GM23248 (cell line): ENCODE measurements at regions not wholly inside any gene's neighbourhood (a gene's known extent, or its start where the extent isn't known, plus 50 kb on each side); places are given as distances from the start of the nearest gene placed in this dataset.

Experiments used
- DNase-seq: peaks from one replicate; pipeline ENCODE4 v3.0.0-alpha.2; 2015
- H2AFZ ChIP-seq: fragments of 200-600 bp; sonication (generic); 2 replicates; pipeline ENCODE4 v1.6.1; 2016; ENCODE audit warnings: antibody characterized with exemption
- H3F3A ChIP-seq: fragments of 200-600 bp; sonication (generic); 2 replicates; pipeline ENCODE4 v1.6.1; 2016; ENCODE audit warnings: mild to moderate bottlenecking, antibody characterized with exemption, mixed run types; ENCODE audit not compliant: insufficient read depth
- H3K27ac ChIP-seq: fragments of 200-600 bp; sonication (generic); 2 replicates; pipeline ENCODE4 v1.5.1; 2016; ENCODE audit warnings: mild to moderate bottlenecking
- H3K27me3 ChIP-seq: fragments of 200-600 bp; sonication (generic); replicated peaks from 2 replicates; pipeline ENCODE4 v1.6.1; 2016; ENCODE audit warnings: mild to moderate bottlenecking; ENCODE audit not compliant: insufficient read depth
- H3K36me3 ChIP-seq: fragments of 200-600 bp; sonication (generic); 2 replicates; pipeline ENCODE4 v1.6.1; 2016; ENCODE audit warnings: low read depth, mild to moderate bottlenecking
- H3K4me1 ChIP-seq: fragments of 200-600 bp; sonication (generic); 2 replicates; pipeline ENCODE4 v1.6.1; 2016; ENCODE audit warnings: mild to moderate bottlenecking; ENCODE audit not compliant: insufficient read depth
- H3K4me2 ChIP-seq: fragments of 200-600 bp; sonication (generic); one replicate; pipeline ENCODE4 v1.6.1; 2016; ENCODE audit warnings: mild to moderate bottlenecking; ENCODE audit not compliant: unreplicated experiment
- H3K4me3 ChIP-seq: fragments of 200-600 bp; sonication (generic); 2 replicates; pipeline ENCODE4 v1.5.1; 2016; ENCODE audit warnings: mild to moderate bottlenecking
- H3K79me2 ChIP-seq: fragments of 200-600 bp; sonication (generic); 2 replicates; pipeline ENCODE4 v1.6.1; 2016; ENCODE audit warnings: mild to moderate bottlenecking; ENCODE audit not compliant: insufficient read depth
- H3K9ac ChIP-seq: fragments of 200-600 bp; sonication (generic); 2 replicates; pipeline ENCODE4 v1.6.1; 2016; ENCODE audit warnings: mild to moderate bottlenecking
- H3K9me2 ChIP-seq: fragments of 200-600 bp; sonication (generic); 2 replicates; pipeline ENCODE4 v1.6.1; 2016; ENCODE audit warnings: mixed run types, mild to moderate bottlenecking, moderate library complexity; ENCODE audit not compliant: insufficient read depth
- H3K9me3 ChIP-seq: fragments of 200-600 bp; sonication (generic); one replicate; pipeline ENCODE4 v1.6.1; 2017; ENCODE audit warnings: low read depth
- H4K20me1 ChIP-seq: fragments of 200-600 bp; sonication (generic); 2 replicates; pipeline ENCODE4 v1.6.0; 2016; ENCODE audit not compliant: insufficient read depth
- EZH2 ChIP-seq: fragments of 200-600 bp; sonication (generic); IDR thresholded peaks from 2 replicates; pipeline ENCODE4 v1.6.1; 2018; ENCODE audit warnings: antibody characterized with exemption, mild to moderate bottlenecking; ENCODE audit not compliant: insufficient read depth, poor library complexity, severe bottlenecking
- EZH2phosphoT487 ChIP-seq: fragments of 200-600 bp; sonication (generic); IDR thresholded peaks from 2 replicates; pipeline ENCODE4 v1.6.1; 2018; ENCODE audit warnings: antibody characterized with exemption, moderate library complexity, mild to moderate bottlenecking, low read depth; ENCODE audit not compliant: insufficient read depth
- WGBS, 2 experiments: methylation state at CpG; one replicate each; pipeline ENCODE4 v1.1.6; 2015 to 2017; ENCODE audit warnings: low lambda C conversion rate in 2 of 2, low coverage in 1 of 2; ENCODE audit errors: missing lambda C conversion rate in 2 of 2; 5-methylcytosine and 5-hydroxymethylcytosine counted together
- in situ Hi-C: fragments of 300-500 bp; cut with MboI; formaldehyde crosslinking; loops from 2 replicates; pipeline ENCODE4 v1.15.0; 2020

DNA sequence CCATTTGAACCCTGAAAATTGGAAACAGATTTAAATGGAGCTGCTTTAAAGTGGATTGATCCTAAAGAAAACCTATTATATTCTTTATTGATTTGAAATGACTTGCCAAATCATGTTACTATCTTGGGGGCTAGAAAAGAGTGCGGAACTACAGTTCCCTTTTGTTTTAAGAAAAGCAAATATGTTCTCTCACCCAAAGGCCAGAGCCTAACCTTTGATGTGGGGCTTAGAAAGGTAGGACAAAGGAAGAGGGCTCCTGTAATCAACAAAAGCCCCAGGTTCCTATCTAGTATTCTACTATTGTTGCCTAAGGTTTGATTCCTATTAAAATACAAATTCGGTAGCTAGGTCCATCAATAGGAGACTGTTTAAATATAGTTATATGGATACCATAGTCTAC is 100.8 kb upstream of the BEND6 start:
- Histone ChIP-seq H3K4me3 (no peak overlapping the region), H3K9me3 (no peaks in the 10 kb centered on the region), H3K4me2 (no peak overlapping the region), H3K36me3 (no peaks in the 10 kb centered on the region), H2AFZ (no peak overlapping the region), H3K9me2 (no peaks in the 10 kb centered on the region), H3K79me2 (peaks cover 96% of the 10 kb centered on the region), H3K9ac (no peak overlapping the region), H3K27me3 (no peaks in the 10 kb centered on the region), H3K27ac (no peak overlapping the region), H4K20me1 (no peaks in the 10 kb centered on the region), H3K4me1 (peaks cover 29% of the 10 kb centered on the region), H3F3A (peaks cover 40% of the 10 kb centered on the region)
- 99 to 100% methylated on average over 2 of the region's 2 CpGs for WGBS, 2 experiments
- no peak for DNase-seq
- TF ChIP-seq EZH2 (no peak), EZH2phosphoT487 (no peak)
- in situ Hi-C loops = no loop called here

DNA sequence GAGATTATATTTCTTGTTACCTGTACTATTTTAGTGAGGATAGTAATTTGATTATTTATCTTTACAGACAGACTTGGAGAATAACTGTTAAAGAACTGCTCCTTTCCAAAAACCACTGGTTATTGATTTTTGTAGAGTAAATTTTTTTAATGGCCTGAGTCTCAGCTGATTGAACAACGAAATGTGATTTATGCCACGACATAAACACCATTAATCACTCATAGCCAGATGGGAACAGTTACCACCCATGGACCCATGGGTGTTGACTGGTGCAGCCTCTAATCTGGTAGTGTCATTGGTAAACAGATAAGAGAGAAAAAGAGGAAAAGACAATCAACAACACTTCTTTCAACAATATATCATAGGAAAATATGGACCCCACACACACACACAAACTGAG is 101.4 kb upstream of the BEND6 start:
- H4K20me1 ChIP-seq = no peaks in the 10 kb centered on the region
- no peaks in the 10 kb centered on the region for H3K36me3 ChIP-seq
- no peak overlapping the region for H3K4me3 ChIP-seq
- TF ChIP-seq EZH2phosphoT487 (no peak), EZH2 (no peak)
- no peak overlapping the region for H3K27ac ChIP-seq
- peaks cover 40% of the 10 kb centered on the region for H3F3A ChIP-seq
- WGBS, 2 experiments = 58 to 64% methylated on average over 2 of the region's 2 CpGs
- no peaks in the 10 kb centered on the region for H3K27me3 ChIP-seq
- H2AFZ ChIP-seq = no peak overlapping the region
- H3K9ac ChIP-seq = no peak overlapping the region
- DNase-seq = no peak
- no peak overlapping the region for H3K4me2 ChIP-seq
- peaks cover 96% of the 10 kb centered on the region for H3K79me2 ChIP-seq
- peaks cover 34% of the 10 kb centered on the region for H3K4me1 ChIP-seq
- no peaks in the 10 kb centered on the region for H3K9me2 ChIP-seq
- H3K9me3 ChIP-seq = no peaks in the 10 kb centered on the region
- in situ Hi-C loops = no loop called here

DNA sequence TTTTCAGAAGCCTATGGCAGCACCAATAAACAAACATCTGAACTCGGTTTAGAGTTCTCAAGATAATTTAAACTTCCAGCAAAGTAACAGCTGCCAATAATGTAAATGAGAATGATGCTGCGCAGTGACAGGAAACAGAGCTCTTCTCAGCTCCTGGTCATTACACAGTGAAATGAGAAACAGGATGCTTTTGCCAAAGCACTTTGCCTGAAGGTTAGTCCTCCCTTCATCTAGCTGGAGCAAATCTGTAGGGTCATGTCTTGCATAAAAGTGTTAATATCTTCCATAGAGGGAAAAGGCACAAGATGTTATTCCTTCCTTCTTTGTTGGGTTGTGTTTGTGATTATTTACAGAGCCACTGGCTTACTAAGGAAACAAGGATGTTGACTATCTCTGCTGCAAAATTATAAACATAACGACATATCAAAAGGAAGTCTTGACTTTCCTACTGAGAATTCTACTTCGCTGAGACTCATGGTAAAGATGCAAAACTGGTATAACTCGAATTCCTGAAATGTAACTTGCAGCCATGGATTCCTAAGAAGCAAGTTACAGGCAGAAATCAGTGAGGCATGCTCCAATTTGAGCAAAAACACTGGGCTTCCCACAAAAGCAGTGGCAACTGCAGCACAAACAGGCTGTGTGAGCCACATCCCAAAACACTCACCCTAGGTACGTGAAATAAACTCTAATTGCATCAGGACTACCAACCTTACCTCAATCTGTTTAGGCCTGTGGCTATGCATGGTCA is 102.5 kb upstream of the BEND6 start:
- H3K4me2 ChIP-seq = peak overlapping the region; percentile 93
- 58 to 62% methylated on average over 6 of the region's 6 CpGs for WGBS, 2 experiments
- peak overlapping the region; percentile 70 for H2AFZ ChIP-seq

DNA sequence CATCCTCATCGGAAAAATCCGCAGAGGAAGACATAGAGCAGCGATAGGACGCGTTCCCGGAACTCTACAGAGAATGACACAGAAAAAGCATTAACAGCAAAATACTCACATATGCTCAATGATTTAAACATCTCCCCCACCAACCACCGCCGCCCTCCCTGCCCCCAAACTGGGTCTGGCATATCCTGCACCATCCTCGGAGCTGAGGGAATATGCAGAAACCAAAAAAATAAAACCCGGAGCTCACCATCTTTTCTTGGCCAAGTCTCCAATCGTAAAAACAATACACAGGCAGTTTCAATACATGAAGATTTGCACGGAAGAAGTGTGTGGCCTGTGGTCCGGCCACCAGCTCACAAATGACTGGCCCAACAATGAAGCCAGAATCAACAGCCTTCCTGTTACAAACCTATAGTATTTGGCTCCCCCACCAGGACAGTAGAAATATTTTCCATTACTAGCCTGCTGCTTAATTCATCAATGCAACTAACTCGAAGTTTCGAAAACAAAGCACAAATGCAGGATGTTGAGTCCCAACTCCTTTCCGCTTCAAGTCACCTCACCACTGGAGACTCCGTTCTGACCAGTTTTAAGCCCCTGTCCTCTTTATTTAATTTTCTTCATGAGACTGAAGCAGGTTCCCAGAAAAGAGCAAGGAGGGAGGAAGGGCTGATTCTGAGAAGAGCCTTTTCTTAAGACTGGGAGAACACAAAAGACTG is 103.2 kb upstream of the BEND6 start:
- Histone ChIP-seq H3K9ac (peak overlapping the region; percentile 82), H2AFZ (peak overlapping the region; percentile 70), H3K4me2 (peak overlapping the region; percentile 93), H3F3A (peaks cover 40% of the 10 kb centered on the region), H3K27ac (peak overlapping the region; percentile 86), H3K36me3 (no peaks in the 10 kb centered on the region), H3K27me3 (no peaks in the 10 kb centered on the region), H3K79me2 (peaks cover 96% of the 10 kb centered on the region), H4K20me1 (no peaks in the 10 kb centered on the region), H3K9me3 (no peaks in the 10 kb centered on the region), H3K9me2 (no peaks in the 10 kb centered on the region), H3K4me1 (peaks cover 42% of the 10 kb centered on the region), H3K4me3 (peak overlapping the region; percentile 87)
- TF ChIP-seq EZH2phosphoT487 (no peak), EZH2 (no peak)
- peak; percentile 95 for DNase-seq
- WGBS, 2 experiments = 1 to 2% methylated on average over 17 of the region's 17 CpGs
- in situ Hi-C loops = no loop called here

More for the DNA sequence above, 102.5 kb upstream of the BEND6 start:
- Histone ChIP-seq H3K79me2 (peaks cover 96% of the 10 kb centered on the region), H3K9me3 (no peaks in the 10 kb centered on the region), H3K4me1 (peaks cover 42% of the 10 kb centered on the region), H3K36me3 (no peaks in the 10 kb centered on the region), H3K27me3 (no peaks in the 10 kb centered on the region), H4K20me1 (no peaks in the 10 kb centered on the region), H3K9ac (peak overlapping the region; percentile 82), H3K4me3 (peak overlapping the region; percentile 87), H3K9me2 (no peaks in the 10 kb centered on the region), H3F3A (peaks cover 40% of the 10 kb centered on the region), H3K27ac (peak overlapping the region; percentile 86)
- in situ Hi-C loops = no loop called here
- TF ChIP-seq EZH2 (no peak), EZH2phosphoT487 (no peak)
- peak; percentile 34 for DNase-seq
